Right lobe of liver (tissue), 6 donors: ENCODE measurements at regions not wholly inside any gene's neighbourhood (a gene's known extent, or its start where the extent isn't known, plus 50 kb on each side); places are given as distances from the start of the nearest gene placed in this dataset.
A peak's percentile ranks its signal among the peaks of the same experiment; 100 is the strongest.

Source experiments
- ATAC-seq, 4 donors: fragments of 200-7000 bp; cut with Tn5 transposase; one replicate each; pipeline ENCODE4 v1.9.1; 2020; ENCODE audit warnings: mild to moderate bottlenecking in 4 of 4, moderate library complexity in 4 of 4
- DNase-seq, 3 donors: peaks; one replicate each; pipeline ENCODE4 v3.0.0-alpha.2; 2020
- H3K27ac ChIP-seq, 3 donors: fragments of 200-600 bp; one replicate each; pipeline ENCODE4 v1.8.0; 2022
- H3K27me3 ChIP-seq, 2 donors: fragments of 200-600 bp; one replicate each; pipeline ENCODE4 v1.8.0; 2022
- H3K36me3 ChIP-seq, 4 donors: fragments of 200-600 bp; sonication (generic) in 1 of 4; one replicate each; pipeline versions ENCODE4 v1.5.1 to v1.8.0; 2017 to 2022; ENCODE audit warnings: control low read depth in 1 of 4
- H3K4me1 ChIP-seq, 4 donors: fragments of 200-600 bp; sonication (generic) in 1 of 4; one replicate each; pipeline versions ENCODE4 v1.5.1 to v1.8.0; 2017 to 2022; ENCODE audit warnings: control low read depth in 1 of 4
- H3K4me3 ChIP-seq, 3 donors: fragments of 200-600 bp; one replicate each; pipeline ENCODE4 v1.8.0; 2022
- H3K9me3 ChIP-seq, 4 donors: fragments of 200-600 bp; sonication (generic) in 1 of 4; one replicate each; pipeline versions ENCODE4 v1.5.1 to v1.8.0; 2017 to 2022; ENCODE audit warnings: control low read depth in 1 of 4
- POLR2A ChIP-seq: fragments of 450-650 bp; IDR thresholded peaks from one replicate; pipeline ENCODE4 v1.6.1; 2017; ENCODE audit warnings: antibody characterized with exemption, mild to moderate bottlenecking
- WGBS: methylation state at CpG from one replicate; pipeline ENCODE4 v1.1.6; 2018; ENCODE audit warnings: low coverage, low lambda C conversion rate; ENCODE audit not compliant: insufficient coverage; ENCODE audit errors: missing lambda C conversion rate; 5-methylcytosine and 5-hydroxymethylcytosine counted together
- intact Hi-C, 2 donors: fragments of 100-400 bp; cut with DNase I; formaldehyde crosslinking; loops; one replicate each; pipeline versions ENCODE4 v1.11.2 to v1.14.1; 2022
- TF ChIP-seq, protein P1 (sequence below), 4 donors: fragments of 200-600 bp in 3 of 4; fragments of 450-650 bp in 1 of 4; IDR thresholded peaks; one replicate each; pipeline versions ENCODE4 v1.5.1 to v1.8.0; 2016 to 2022; ENCODE audit warnings: antibody characterized with exemption in 4 of 4, mild to moderate bottlenecking in 2 of 4
- donor health status: DM: no; HTN: yes; CAD: no.
- donor health status: DM: no; HTN: no; CAD: no.
- donor health status: DM: no; HTN: no; CAD: no.
- donor health status: DM: no; HTN: yes; CAD: no.
- donor health status: DM: no; HTN: yes; CAD: no.

DNA sequence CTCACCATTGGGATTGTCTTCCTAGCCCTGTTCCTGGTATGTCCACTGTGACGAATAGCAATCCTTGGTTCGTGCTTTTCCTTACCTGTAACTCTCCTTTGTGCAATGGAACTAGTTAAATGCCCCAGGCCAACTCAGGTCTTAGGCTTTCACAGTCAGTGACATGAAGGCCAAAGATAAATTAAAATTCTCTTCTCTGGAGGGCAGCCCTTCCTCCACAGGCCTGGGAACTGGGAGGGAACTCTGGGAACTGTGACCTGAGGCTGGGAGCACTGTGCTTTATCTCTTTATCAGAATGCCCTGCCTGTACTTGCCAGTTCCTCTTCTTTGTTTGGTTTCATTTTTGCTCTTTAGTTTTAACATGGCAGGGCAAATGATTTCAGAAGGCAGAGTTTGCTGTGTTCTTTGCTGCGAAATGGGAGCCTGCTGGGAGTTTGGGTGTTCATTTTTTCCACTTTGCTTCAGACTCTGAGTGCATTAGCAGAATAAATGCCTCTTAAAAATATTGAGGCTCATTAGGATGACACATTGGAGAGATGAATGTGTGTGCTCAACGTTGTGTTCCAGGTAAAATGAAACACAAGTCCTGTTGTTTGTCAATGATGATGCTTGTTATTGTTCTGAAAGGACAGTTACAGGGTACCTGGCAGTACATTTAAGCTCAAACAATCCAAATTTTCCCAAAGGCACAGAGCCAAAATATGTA is 118.1 kb downstream of the NUDT12 start:
- no peaks in the 10 kb centered on the region for H3K9me3 ChIP-seq
- intact Hi-C loops = no loop called here
- no peaks in the 10 kb centered on the region for H3K36me3 ChIP-seq

DNA sequence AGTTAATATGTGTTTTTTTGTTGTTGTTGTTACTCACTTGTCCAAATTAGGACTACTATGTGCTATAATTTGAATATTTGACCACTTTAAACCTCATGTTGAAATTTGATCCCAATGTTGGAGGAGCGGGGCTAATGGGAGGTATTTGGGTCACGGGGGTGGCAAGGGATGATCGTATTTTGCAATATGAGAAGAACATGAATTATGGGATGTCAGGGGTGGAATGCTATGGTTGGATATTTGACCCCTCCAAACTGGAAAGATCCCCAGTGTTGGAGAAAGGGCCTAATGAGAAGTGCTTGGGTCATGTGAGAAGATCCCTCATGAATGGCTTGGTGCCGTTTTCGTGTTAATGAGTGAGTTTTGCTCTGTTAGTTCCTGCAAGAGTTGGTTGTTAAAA is 119.8 kb downstream of the NUDT12 start:
- Histone ChIP-seq H3K4me1 (no peaks in the 10 kb centered on the region), H3K27me3 (no peaks in the 10 kb centered on the region), H3K4me3 (no peak overlapping the region), H3K36me3 (no peaks in the 10 kb centered on the region), H3K9me3 (no peaks in the 10 kb centered on the region), H3K27ac (no peak overlapping the region)
- intact Hi-C loops = no loop called here
- no peak for DNase-seq
- WGBS = 83% methylated on average over 5 of the region's 5 CpGs
- ATAC-seq = no peak
- TF ChIP-seq, protein P1, sequence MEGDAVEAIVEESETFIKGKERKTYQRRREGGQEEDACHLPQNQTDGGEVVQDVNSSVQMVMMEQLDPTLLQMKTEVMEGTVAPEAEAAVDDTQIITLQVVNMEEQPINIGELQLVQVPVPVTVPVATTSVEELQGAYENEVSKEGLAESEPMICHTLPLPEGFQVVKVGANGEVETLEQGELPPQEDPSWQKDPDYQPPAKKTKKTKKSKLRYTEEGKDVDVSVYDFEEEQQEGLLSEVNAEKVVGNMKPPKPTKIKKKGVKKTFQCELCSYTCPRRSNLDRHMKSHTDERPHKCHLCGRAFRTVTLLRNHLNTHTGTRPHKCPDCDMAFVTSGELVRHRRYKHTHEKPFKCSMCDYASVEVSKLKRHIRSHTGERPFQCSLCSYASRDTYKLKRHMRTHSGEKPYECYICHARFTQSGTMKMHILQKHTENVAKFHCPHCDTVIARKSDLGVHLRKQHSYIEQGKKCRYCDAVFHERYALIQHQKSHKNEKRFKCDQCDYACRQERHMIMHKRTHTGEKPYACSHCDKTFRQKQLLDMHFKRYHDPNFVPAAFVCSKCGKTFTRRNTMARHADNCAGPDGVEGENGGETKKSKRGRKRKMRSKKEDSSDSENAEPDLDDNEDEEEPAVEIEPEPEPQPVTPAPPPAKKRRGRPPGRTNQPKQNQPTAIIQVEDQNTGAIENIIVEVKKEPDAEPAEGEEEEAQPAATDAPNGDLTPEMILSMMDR (IDR thresholded peaks at IDR 0.05) = no peak
- no peak for TF ChIP-seq POLR2A

More for the DNA sequence above, 118.1 kb downstream of the NUDT12 start:
- WGBS = 56% methylated on average over 4 of the region's 4 CpGs
- Histone ChIP-seq H3K4me1 (no peaks in the 10 kb centered on the region), H3K27ac (no peak overlapping the region), H3K27me3 (no peaks in the 10 kb centered on the region), H3K4me3 (no peak overlapping the region)
- TF ChIP-seq POLR2A = no peak
- TF ChIP-seq, protein P1 (IDR thresholded peaks at IDR 0.05) = no peak
- DNase-seq = no peak
- peak in 2 of 4 donors; percentile 17 to 36 for ATAC-seq

GRCh38 chr5:103441523-103441922 is 121.1 kb downstream of the NUDT12 start:
- ATAC-seq = no peak
- H3K9me3 ChIP-seq = no peaks in the 10 kb centered on the region
- H3K4me1 ChIP-seq = no peaks in the 10 kb centered on the region
- no peaks in the 10 kb centered on the region for H3K27me3 ChIP-seq
- WGBS = 42% methylated on average over 2 of the region's 2 CpGs
- DNase-seq = no peak
- no peak overlapping the region for H3K27ac ChIP-seq
- no peaks in the 10 kb centered on the region for H3K36me3 ChIP-seq
- TF ChIP-seq, protein P1 (IDR thresholded peaks at IDR 0.05) = no peak
- no peak for TF ChIP-seq POLR2A
- H3K4me3 ChIP-seq = no peak overlapping the region
- intact Hi-C loops = no loop called here

GRCh38 chr5:103439007-103439406 is 123.6 kb downstream of the NUDT12 start:
- no peak for ATAC-seq
- no peak for DNase-seq
- Histone ChIP-seq H3K4me3 (no peak overlapping the region), H3K9me3 (no peaks in the 10 kb centered on the region), H3K27me3 (no peaks in the 10 kb centered on the region), H3K36me3 (no peaks in the 10 kb centered on the region), H3K27ac (no peak overlapping the region), H3K4me1 (no peaks in the 10 kb centered on the region)
- intact Hi-C loops = no loop called here
- no peak for TF ChIP-seq POLR2A
- TF ChIP-seq, protein P1 (IDR thresholded peaks at IDR 0.05) = no peak
- 64% methylated on average over 2 of the region's 2 CpGs for WGBS
